ENCODE measurements at regions not wholly inside any gene's neighbourhood (a gene's known extent, or its start where the extent isn't known, plus 50 kb on each side); places are given as distances from the start of the nearest gene placed in this dataset.
"Not testable (repeated sequence)": the region's sequence is repeated elsewhere in the genome, so short reads cannot be mapped to it uniquely, and the experiment has no call there.

GRCh38 chr21:6087579-6088178 is 4433.7 kb upstream of the TPTE start:
- intact Hi-C loops (cut with micrococcal nuclease); H3K36me3 ChIP-seq (ENCODE audit: control insufficient read depth in 2 of 3, insufficient read depth in 3 of 3, low read length in 3 of 3); POLR2A ChIA-PET: not testable (repeated sequence)

DNA sequence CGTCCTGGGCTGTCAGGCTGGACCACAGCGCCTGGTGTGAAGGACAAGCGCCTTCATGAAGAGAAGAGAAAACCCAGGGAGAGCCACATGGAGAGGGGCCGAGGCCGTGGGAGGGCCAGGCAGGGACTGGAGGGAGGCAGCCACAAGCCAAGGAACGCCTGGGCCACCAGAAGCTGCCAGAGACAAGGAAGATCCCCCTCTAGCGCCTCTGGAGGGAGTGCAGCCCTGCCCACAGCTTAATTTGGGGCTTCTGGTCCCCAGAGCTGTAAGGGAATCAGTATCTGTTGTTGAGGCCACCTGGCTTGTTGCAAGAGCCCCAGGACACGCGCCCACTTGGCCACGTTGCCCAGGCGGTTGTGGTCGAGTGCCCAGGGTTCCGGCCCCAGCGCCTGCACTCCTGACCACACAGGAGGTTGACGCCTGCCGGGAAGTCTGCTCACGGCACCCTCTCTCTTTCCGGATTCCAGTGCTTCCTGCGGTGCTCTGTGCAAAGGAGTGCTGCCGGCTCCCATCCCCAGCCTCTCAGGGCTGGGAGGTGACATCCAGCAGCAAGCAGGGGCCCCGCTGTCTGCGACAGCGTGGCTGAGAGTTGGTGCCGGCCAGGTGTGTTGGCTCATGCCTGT is 4431.0 kb upstream of the TPTE start:
- H3K27me3 ChIP-seq (ENCODE audit: control insufficient read depth in 2 of 2, insufficient read depth in 2 of 2, low read length in 2 of 2); CTCF ChIA-PET; ATAC-seq; H3K9me3 ChIP-seq (ENCODE audit: control insufficient read depth in 2 of 3, low read length in 3 of 3); H3K4me1 Mint-ChIP-seq; H3K36me3 ChIP-seq (ENCODE audit: control insufficient read depth in 2 of 3, insufficient read depth in 3 of 3, low read length in 3 of 3); POLR2A ChIA-PET; H3K36me3 Mint-ChIP-seq; H3K27me3 Mint-ChIP-seq; H3K27ac ChIP-seq (ENCODE audit: low read depth, low read length); H3K4me1 ChIP-seq (ENCODE audit: control insufficient read depth in 2 of 2, insufficient read depth in 2 of 2, low read length in 2 of 2); H3K4me3 Mint-ChIP-seq; H3K27ac Mint-ChIP-seq; H3K4me3 ChIP-seq (ENCODE audit: low read length); DNase-seq; intact Hi-C loops (cut with micrococcal nuclease); H3K9me3 Mint-ChIP-seq: not testable (repeated sequence)

More at GRCh38 chr21:6087579-6088178, 4433.7 kb upstream of the TPTE start:
- H3K36me3 Mint-ChIP-seq; H3K27me3 Mint-ChIP-seq; H3K4me3 Mint-ChIP-seq; H3K4me3 ChIP-seq (ENCODE audit: low read length); H3K4me1 Mint-ChIP-seq; H3K9me3 Mint-ChIP-seq; H3K9me3 ChIP-seq (ENCODE audit: control insufficient read depth in 2 of 3, low read length in 3 of 3); H3K27me3 ChIP-seq (ENCODE audit: control insufficient read depth in 2 of 2, insufficient read depth in 2 of 2, low read length in 2 of 2); CTCF ChIA-PET; DNase-seq; ATAC-seq; H3K27ac ChIP-seq (ENCODE audit: low read depth, low read length); H3K27ac Mint-ChIP-seq; H3K4me1 ChIP-seq (ENCODE audit: control insufficient read depth in 2 of 2, insufficient read depth in 2 of 2, low read length in 2 of 2): not testable (repeated sequence)

DNA sequence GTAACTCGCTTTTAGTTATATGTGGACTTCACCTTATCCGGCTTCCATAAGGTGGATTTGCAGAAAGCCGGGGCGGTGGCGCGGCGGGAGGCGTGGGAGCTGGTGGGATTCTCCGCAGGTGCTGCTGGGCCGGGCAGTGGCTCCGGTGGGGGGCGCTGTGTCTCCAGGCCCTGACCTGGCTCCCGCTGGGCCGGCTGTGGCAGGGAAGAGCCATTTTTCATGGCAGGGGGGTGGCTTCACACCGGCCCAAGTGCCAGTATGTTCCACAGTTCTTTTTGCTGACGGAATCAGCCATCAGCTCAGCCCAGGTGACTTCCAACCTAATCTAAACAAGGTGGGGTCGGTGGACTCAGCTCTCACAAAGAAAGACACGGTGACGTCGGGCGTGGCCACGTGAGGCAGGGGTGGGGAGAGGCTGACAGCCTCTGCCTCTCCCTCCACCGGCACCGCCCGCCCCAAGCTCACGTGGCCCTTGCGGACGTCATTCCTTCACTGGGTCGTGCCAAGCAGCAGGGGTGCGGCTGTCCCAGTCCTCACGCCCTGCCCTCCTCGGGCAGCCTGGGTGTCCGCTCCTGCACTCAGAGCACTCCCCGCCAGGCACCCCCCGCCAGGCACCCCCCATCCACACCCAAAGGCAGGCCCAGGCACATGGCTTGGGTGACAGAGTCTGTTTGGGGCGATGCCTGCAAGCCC is 4429.9 kb upstream of the TPTE start:
- CTCF ChIA-PET, POLR2A ChIA-PET: not testable (repeated sequence)

DNA sequence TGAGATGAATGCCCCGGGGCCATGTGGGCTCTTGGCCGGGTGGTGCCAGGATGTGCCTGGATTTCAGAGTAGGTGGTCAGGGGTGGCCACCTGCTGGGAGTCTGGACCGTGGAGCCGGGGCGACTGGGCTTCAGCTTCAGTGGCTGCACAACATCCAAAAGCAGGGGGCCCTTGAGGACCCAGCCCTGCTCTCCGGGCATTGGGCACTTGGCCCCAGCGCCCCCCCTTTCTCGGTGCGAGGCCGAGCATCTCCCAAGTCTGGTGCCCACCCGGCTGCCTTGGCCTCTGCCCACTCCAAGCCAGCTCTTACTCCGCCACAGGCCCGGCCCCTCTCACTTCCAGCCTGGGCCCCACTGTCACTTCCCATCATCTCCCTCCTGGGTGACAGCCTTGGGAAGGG is 4429.0 kb upstream of the TPTE start:
- H3K27me3 Mint-ChIP-seq; H3K27ac Mint-ChIP-seq; H3K4me1 Mint-ChIP-seq; POLR2A ChIA-PET; DNase-seq; ATAC-seq; H3K4me1 ChIP-seq (ENCODE audit: control insufficient read depth in 2 of 2, insufficient read depth in 2 of 2, low read length in 2 of 2); H3K9me3 ChIP-seq (ENCODE audit: control insufficient read depth in 2 of 3, low read length in 3 of 3); intact Hi-C loops (cut with micrococcal nuclease); H3K27me3 ChIP-seq (ENCODE audit: control insufficient read depth in 2 of 2, insufficient read depth in 2 of 2, low read length in 2 of 2); H3K27ac ChIP-seq (ENCODE audit: low read depth, low read length); H3K4me3 ChIP-seq (ENCODE audit: low read length); H3K9me3 Mint-ChIP-seq; H3K36me3 Mint-ChIP-seq; H3K4me3 Mint-ChIP-seq; H3K36me3 ChIP-seq (ENCODE audit: control insufficient read depth in 2 of 3, insufficient read depth in 3 of 3, low read length in 3 of 3); CTCF ChIA-PET: not testable (repeated sequence)

More for the DNA sequence above, 4429.9 kb upstream of the TPTE start:
- H3K4me3 Mint-ChIP-seq; H3K27me3 Mint-ChIP-seq; H3K4me1 ChIP-seq (ENCODE audit: control insufficient read depth in 2 of 2, insufficient read depth in 2 of 2, low read length in 2 of 2); H3K9me3 ChIP-seq (ENCODE audit: control insufficient read depth in 2 of 3, low read length in 3 of 3); ATAC-seq; H3K4me1 Mint-ChIP-seq; intact Hi-C loops (cut with micrococcal nuclease); H3K27me3 ChIP-seq (ENCODE audit: control insufficient read depth in 2 of 2, insufficient read depth in 2 of 2, low read length in 2 of 2); H3K9me3 Mint-ChIP-seq; H3K36me3 Mint-ChIP-seq; H3K27ac ChIP-seq (ENCODE audit: low read depth, low read length); H3K27ac Mint-ChIP-seq; DNase-seq; H3K36me3 ChIP-seq (ENCODE audit: control insufficient read depth in 2 of 3, insufficient read depth in 3 of 3, low read length in 3 of 3); H3K4me3 ChIP-seq (ENCODE audit: low read length): not testable (repeated sequence)

GRCh38 chr21:6093419-6093818 is 4428.0 kb upstream of the TPTE start:
- DNase-seq = peak in 7 of 9 donors; percentile 12 to 47 (median 32)
- H3K4me3 ChIP-seq (ENCODE audit: low read length); H3K36me3 Mint-ChIP-seq; H3K9me3 Mint-ChIP-seq; H3K4me3 Mint-ChIP-seq; ATAC-seq; POLR2A ChIA-PET; H3K4me1 Mint-ChIP-seq; H3K27me3 ChIP-seq (ENCODE audit: control insufficient read depth in 2 of 2, insufficient read depth in 2 of 2, low read length in 2 of 2); H3K36me3 ChIP-seq (ENCODE audit: control insufficient read depth in 2 of 3, insufficient read depth in 3 of 3, low read length in 3 of 3); CTCF ChIA-PET; H3K27ac Mint-ChIP-seq; H3K9me3 ChIP-seq (ENCODE audit: control insufficient read depth in 2 of 3, low read length in 3 of 3); H3K4me1 ChIP-seq (ENCODE audit: control insufficient read depth in 2 of 2, insufficient read depth in 2 of 2, low read length in 2 of 2); H3K27ac ChIP-seq (ENCODE audit: low read depth, low read length); H3K27me3 Mint-ChIP-seq; intact Hi-C loops (cut with micrococcal nuclease): not testable (repeated sequence)

- intact Hi-C loops (cut with micrococcal nuclease); H3K36me3 ChIP-seq (ENCODE audit: control insufficient read depth in 2 of 3, insufficient read depth in 3 of 3, low read length in 3 of 3); H3K4me3 Mint-ChIP-seq; CTCF ChIA-PET; POLR2A ChIA-PET; H3K36me3 Mint-ChIP-seq; H3K27ac ChIP-seq (ENCODE audit: low read depth, low read length); H3K27ac Mint-ChIP-seq; H3K9me3 Mint-ChIP-seq; ATAC-seq; H3K9me3 ChIP-seq (ENCODE audit: control insufficient read depth in 2 of 3, low read length in 3 of 3); H3K4me3 ChIP-seq (ENCODE audit: low read length); H3K27me3 Mint-ChIP-seq; H3K4me1 Mint-ChIP-seq; DNase-seq; H3K27me3 ChIP-seq (ENCODE audit: control insufficient read depth in 2 of 2, insufficient read depth in 2 of 2, low read length in 2 of 2); H3K4me1 ChIP-seq (ENCODE audit: control insufficient read depth in 2 of 2, insufficient read depth in 2 of 2, low read length in 2 of 2): not testable (repeated sequence)
Observed at GRCh38 chr21:6093870-6094269, 4427.5 kb upstream of the TPTE start.

DNA sequence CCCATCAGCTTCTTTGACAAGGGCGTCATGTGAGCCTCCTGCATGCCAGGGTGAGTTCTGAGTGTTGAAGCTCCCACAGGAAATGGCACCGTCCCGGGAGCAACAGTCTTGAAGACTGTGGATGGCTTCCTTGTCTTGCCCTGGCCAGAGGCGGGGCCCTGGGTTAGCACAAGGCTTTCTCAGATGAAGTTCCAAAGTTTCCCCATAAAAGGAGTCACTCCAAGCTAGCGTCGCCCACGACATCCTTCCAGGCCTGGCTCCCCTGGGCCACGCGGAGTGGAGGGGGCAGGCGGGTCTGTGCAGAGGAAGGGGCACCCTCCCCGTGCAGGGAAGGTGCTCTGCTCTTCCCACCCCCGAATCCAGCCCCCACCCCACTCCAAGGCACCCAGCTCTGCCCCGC is 4426.1 kb upstream of the TPTE start:
- H3K9me3 ChIP-seq (ENCODE audit: control insufficient read depth in 2 of 3, low read length in 3 of 3); H3K4me1 ChIP-seq (ENCODE audit: control insufficient read depth in 2 of 2, insufficient read depth in 2 of 2, low read length in 2 of 2); intact Hi-C loops (cut with micrococcal nuclease); ATAC-seq; CTCF ChIA-PET; H3K4me1 Mint-ChIP-seq; POLR2A ChIA-PET; H3K4me3 Mint-ChIP-seq; H3K9me3 Mint-ChIP-seq; H3K27ac Mint-ChIP-seq; H3K36me3 ChIP-seq (ENCODE audit: control insufficient read depth in 2 of 3, insufficient read depth in 3 of 3, low read length in 3 of 3); H3K27me3 ChIP-seq (ENCODE audit: control insufficient read depth in 2 of 2, insufficient read depth in 2 of 2, low read length in 2 of 2); DNase-seq; H3K27me3 Mint-ChIP-seq; H3K36me3 Mint-ChIP-seq; H3K27ac ChIP-seq (ENCODE audit: low read depth, low read length); H3K4me3 ChIP-seq (ENCODE audit: low read length): not testable (repeated sequence)

Measured in naive thymus-derived CD4-positive, alpha-beta T cell (primary cell).